WTC11 (cell line): ENCODE measurements at regions not wholly inside any gene's neighbourhood (a gene's known extent, or its start where the extent isn't known, plus 50 kb on each side); places are given as distances from the start of the nearest gene placed in this dataset.

Experiments
- ELF4 ChIP-seq: sonication (generic); formaldehyde crosslinking; IDR thresholded peaks from 2 replicates; pipeline ENCODE4 v1.8.1; 2022; ENCODE audit warnings: low read depth, mild to moderate bottlenecking, moderate library complexity, missing genetic modification reagents
- SP1 ChIP-seq: sonication (generic); formaldehyde crosslinking; conservative IDR thresholded peaks from 2 replicates; pipeline ENCODE4 v1.8.1; 2022; ENCODE audit warnings: missing genetic modification reagents
- TEAD4 ChIP-seq: sonication (generic); formaldehyde crosslinking; IDR thresholded peaks from 2 replicates; pipeline ENCODE4 v1.8.0; 2022; ENCODE audit warnings: mild to moderate bottlenecking, missing genetic modification reagents
- TP53 ChIP-seq: sonication (generic); formaldehyde crosslinking; IDR thresholded peaks from 2 replicates; pipeline ENCODE4 v1.8.1; 2023; ENCODE audit warnings: mild to moderate bottlenecking, missing genetic modification reagents
- TF ChIP-seq, protein P1 (sequence below): fragments of 200-600 bp; IDR thresholded peaks from 2 replicates; pipeline ENCODE4 v1.8.0; 2022; ENCODE audit warnings: antibody characterized with exemption

DNA sequence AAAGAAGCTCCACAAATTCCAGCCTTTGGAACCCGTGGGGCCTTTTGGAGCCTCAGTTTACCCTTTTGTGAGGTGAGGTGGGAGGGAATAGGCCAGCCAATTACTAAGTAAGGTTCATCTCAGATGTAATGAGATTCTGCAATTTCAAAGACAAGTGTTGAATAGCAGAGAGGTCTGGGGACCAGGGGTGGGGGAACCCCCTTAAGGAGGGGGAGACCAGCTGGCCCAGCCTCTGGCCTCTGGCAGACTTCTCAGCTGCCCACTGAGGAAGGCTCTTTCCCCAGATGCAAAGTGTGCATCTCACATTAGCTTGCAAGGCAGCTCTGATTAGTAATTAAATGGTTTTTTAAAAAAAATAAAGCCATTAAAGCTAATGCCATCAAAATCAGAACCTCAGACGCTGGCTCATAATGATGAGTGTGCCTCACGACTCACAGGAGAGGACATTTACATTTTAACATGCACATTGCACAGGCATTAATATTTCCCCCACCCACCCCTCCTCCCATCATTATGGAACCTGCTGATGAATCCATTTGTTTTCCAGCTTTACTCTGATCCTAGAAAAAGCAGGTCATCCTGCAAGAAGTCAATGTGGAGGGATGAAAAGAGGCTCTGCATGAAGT is 176.7 kb upstream of the TLE3 start:
- TF ChIP-seq, protein P1, sequence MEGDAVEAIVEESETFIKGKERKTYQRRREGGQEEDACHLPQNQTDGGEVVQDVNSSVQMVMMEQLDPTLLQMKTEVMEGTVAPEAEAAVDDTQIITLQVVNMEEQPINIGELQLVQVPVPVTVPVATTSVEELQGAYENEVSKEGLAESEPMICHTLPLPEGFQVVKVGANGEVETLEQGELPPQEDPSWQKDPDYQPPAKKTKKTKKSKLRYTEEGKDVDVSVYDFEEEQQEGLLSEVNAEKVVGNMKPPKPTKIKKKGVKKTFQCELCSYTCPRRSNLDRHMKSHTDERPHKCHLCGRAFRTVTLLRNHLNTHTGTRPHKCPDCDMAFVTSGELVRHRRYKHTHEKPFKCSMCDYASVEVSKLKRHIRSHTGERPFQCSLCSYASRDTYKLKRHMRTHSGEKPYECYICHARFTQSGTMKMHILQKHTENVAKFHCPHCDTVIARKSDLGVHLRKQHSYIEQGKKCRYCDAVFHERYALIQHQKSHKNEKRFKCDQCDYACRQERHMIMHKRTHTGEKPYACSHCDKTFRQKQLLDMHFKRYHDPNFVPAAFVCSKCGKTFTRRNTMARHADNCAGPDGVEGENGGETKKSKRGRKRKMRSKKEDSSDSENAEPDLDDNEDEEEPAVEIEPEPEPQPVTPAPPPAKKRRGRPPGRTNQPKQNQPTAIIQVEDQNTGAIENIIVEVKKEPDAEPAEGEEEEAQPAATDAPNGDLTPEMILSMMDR = no peak
- no peak for TF ChIP-seq SP1 (CRISPR knock-in tag)
- TF ChIP-seq TP53 (CRISPR knock-in tag) = no peak
- TF ChIP-seq ELF4 (CRISPR knock-in tag) = no peak
- no peak for TF ChIP-seq TEAD4 (CRISPR knock-in tag)
